HUES64 (cell line): ENCODE measurements at regions not wholly inside any gene's neighbourhood (a gene's known extent, or its start where the extent isn't known, plus 50 kb on each side); places are given as distances from the start of the nearest gene placed in this dataset.
"Not testable (repeated sequence)": the region's sequence is repeated elsewhere in the genome, so short reads cannot be mapped to it uniquely, and the experiment has no call there.

Experiments used
- H3K27ac ChIP-seq: 2 replicates; pipeline ENCODE4 v1.7.0; 2013; ENCODE audit warnings: low read depth, low read length, inconsistent platforms
- H3K27me3 ChIP-seq: 2 replicates; pipeline ENCODE4 v1.6.1; 2013; ENCODE audit warnings: mild to moderate bottlenecking, low read length; ENCODE audit not compliant: insufficient read depth
- H3K36me3 ChIP-seq: 2 replicates; pipeline ENCODE4 v1.6.1; 2013; ENCODE audit warnings: mild to moderate bottlenecking, low read length; ENCODE audit not compliant: insufficient read depth
- H3K4me1 ChIP-seq: 2 replicates; pipeline ENCODE4 v1.6.1; 2013; ENCODE audit warnings: mild to moderate bottlenecking, low read length, moderate library complexity; ENCODE audit not compliant: insufficient read depth
- H3K4me3 ChIP-seq: 2 replicates; pipeline ENCODE4 v1.5.1; 2013; ENCODE audit warnings: mild to moderate bottlenecking, low read length, moderate library complexity
- H3K9ac ChIP-seq: 2 replicates; pipeline ENCODE4 v1.6.1; 2013; ENCODE audit warnings: mild to moderate bottlenecking, low read depth, low read length
- H3K9me3 ChIP-seq: 2 replicates; pipeline ENCODE4 v1.6.1; 2013; ENCODE audit warnings: low read depth, low read length; ENCODE audit not compliant: insufficient read depth
- WGBS: fragments of 150-250, 120-280 bp; methylation state at CpG from one replicate; pipeline ENCODE4 v1.1.7; 2013; ENCODE audit warnings: missing lambda C conversion rate; 5-methylcytosine and 5-hydroxymethylcytosine counted together

DNA sequence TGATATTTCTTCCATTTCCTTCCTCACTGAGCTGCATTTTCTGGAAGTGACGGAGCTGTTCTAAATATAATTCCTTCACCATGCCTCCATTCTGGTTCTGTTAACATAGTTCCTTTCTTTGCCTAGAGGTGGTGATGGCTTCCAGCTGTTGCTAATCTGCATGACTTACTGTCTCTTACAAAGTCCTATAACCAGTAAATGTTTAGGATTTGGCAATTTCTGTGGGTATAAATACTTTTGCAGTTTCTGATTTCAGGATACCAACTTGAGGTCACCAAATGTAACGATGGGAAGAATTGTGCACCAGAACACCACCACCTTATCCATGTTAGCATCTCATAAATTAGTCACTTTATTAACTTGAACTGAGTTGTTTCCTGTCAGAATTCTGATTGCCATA is 101.7 kb upstream of the FN1 start:
- WGBS: 91% methylated on average over 1 of the region's 2 CpGs
- no peak overlapping the region for H3K4me3 ChIP-seq
- H3K27me3 ChIP-seq: no peaks in the 10 kb centered on the region
- H3K9me3 ChIP-seq: peaks cover 3% of the 10 kb centered on the region; the same call in 1 of the 2 replicates
- H3K36me3 ChIP-seq: no peaks in the 10 kb centered on the region
- no peak overlapping the region for H3K27ac ChIP-seq
- H3K9ac ChIP-seq: no peak overlapping the region
- no peaks in the 10 kb centered on the region for H3K4me1 ChIP-seq

DNA sequence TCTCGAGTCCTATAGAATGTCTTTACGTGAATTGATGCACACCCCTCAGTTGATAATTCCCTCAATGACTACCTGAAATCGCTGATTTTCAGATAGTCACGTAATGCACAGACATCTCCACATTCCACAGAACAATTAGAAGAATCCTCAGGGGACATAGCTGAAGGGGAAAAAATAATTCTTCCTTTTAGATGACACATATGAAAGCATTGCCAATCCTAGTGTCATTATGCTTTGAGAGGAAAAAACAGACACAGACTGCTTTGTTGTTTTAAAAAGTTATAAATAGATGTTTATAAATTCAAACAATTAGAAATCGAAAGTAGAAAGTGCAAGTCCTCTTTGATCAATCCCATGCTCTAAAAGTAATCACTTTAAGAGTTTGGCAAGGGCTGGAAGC is 100.6 kb upstream of the FN1 start:
- Histone ChIP-seq H3K9ac (no peak overlapping the region), H3K27ac (no peak overlapping the region), H3K9me3 (peaks cover 3% of the 10 kb centered on the region; the same call in 1 of the 2 replicates), H3K27me3 (no peaks in the 10 kb centered on the region), H3K4me1 (no peaks in the 10 kb centered on the region), H3K36me3 (no peaks in the 10 kb centered on the region), H3K4me3 (no peak overlapping the region)
- 95% methylated on average over 5 of the region's 5 CpGs for WGBS

DNA sequence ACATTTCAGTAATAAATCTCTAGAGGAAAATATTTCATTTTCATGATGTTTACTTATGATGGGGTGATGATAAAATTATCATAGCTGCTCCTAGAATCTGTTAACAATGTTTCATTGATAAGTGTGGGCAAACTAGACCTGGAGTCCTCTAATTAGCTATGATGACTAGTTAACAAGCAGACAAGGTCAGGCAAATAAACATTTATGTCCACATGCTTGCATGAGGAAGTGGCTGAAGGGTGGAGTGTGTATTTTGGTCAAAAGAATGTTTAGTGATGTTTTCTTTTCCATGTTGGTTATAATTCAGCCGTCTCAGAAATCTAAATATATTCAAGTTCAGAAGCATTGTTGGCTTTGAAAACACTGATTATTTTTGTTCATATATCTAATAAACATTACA is 99.9 kb upstream of the FN1 start:
- Histone ChIP-seq H3K4me1 (no peaks in the 10 kb centered on the region), H3K27ac (no peak overlapping the region), H3K9me3 (peaks cover 3% of the 10 kb centered on the region; the same call in 1 of the 2 replicates), H3K9ac (no peak overlapping the region), H3K27me3 (no peaks in the 10 kb centered on the region), H3K4me3 (no peak overlapping the region), H3K36me3 (no peaks in the 10 kb centered on the region)
- WGBS: no CpG with 5 or more reads among the region's 1 CpG

DNA sequence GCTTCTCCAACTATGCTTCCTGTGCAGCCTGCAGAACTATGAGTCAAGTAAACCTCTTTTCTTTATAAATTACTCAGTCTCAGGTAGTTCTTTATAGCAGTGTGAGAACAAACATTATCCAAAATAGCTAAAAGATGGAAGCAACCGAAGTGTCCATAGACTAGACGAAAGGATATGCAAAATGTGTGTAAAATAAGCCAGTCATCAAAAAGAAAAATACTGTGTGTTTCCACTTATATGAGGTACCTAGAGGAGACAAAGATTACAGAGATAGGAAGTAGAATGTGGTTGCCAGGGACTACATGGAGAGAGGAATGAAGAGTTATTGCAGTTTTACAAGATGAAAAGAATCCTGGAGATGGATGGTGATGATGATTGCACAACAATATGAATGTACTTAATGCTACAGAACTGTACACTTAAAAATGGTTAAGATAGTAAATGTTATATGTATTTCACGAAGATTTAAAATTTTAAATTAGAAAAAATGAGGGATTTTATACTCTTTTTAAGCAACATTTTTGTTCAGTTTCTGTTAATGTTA is 99.3 kb upstream of the FN1 start:
- no peak overlapping the region for H3K9ac ChIP-seq
- no peak overlapping the region for H3K4me3 ChIP-seq
- peaks cover 3% of the 10 kb centered on the region; the same call in 1 of the 2 replicates for H3K9me3 ChIP-seq
- no peaks in the 10 kb centered on the region for H3K27me3 ChIP-seq
- no peaks in the 10 kb centered on the region for H3K4me1 ChIP-seq
- H3K36me3 ChIP-seq: no peaks in the 10 kb centered on the region
- 93% methylated on average over 3 of the region's 3 CpGs for WGBS
- no peak overlapping the region for H3K27ac ChIP-seq

DNA sequence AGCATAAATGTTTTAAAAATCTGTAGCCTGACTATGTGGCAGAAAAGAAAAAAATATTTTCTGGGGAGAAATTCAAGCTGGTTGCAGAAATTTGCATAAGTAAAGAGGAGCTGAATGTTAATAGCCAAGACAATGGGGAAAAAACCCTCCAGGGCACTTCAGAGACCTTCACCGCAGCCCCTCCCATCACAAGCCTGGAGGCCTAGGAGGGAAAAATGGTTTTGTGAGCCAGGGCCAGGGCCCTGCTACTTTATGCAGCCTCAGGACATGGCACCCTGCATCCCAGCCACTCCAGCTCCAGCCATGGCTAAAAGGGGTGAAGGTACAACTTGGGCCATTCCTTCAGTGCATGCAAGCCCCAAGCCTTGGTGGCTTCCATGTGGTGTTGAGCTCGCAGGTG is 97.8 kb upstream of the FN1 start:
- H3K27ac ChIP-seq, H3K27me3 ChIP-seq, H3K4me3 ChIP-seq, H3K4me1 ChIP-seq, H3K9me3 ChIP-seq, H3K9ac ChIP-seq, H3K36me3 ChIP-seq: not testable (repeated sequence)
- WGBS: 96% methylated on average over 1 of the region's 2 CpGs

DNA sequence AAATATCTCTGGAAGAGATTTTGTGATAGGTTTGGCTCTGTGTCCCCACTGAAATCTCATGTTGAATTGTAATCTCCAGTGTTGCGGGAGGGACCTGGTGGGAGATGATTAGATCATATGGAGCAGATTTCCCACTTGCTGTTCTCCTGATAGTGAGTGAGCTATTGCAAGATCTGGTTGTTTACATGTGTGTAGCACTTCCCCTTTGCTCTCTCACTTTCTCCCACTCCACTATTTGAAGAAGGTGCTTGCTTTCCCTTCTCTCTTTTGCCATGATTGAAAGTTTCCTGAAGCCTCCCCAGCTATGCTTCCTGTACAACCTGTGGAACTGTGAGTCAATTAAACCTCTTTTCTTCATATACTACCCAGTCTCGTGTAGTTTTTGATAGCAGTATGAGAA is 97.0 kb upstream of the FN1 start:
- no peaks in the 10 kb centered on the region for H3K36me3 ChIP-seq
- H3K27me3 ChIP-seq: no peaks in the 10 kb centered on the region
- H3K9me3 ChIP-seq: peaks cover 3% of the 10 kb centered on the region; the same call in 1 of the 2 replicates

GRCh38 chr2:215531284-215531683 is 95.4 kb upstream of the FN1 start:
- H3K9me3 ChIP-seq: peaks cover 3% of the 10 kb centered on the region; the same call in 1 of the 2 replicates
- H3K27ac ChIP-seq: no peak overlapping the region
- no peaks in the 10 kb centered on the region for H3K4me1 ChIP-seq
- WGBS: 98% methylated on average over 3 of the region's 5 CpGs
- H3K9ac ChIP-seq: no peak overlapping the region
- no peaks in the 10 kb centered on the region for H3K36me3 ChIP-seq
- no peaks in the 10 kb centered on the region for H3K27me3 ChIP-seq
- no peak overlapping the region for H3K4me3 ChIP-seq

More for the DNA sequence above, 97.0 kb upstream of the FN1 start:
- WGBS: 90% methylated on average over 2 of the region's 2 CpGs
- no peak overlapping the region for H3K27ac ChIP-seq
- no peak overlapping the region for H3K4me3 ChIP-seq
- H3K9ac ChIP-seq: no peak overlapping the region
- no peaks in the 10 kb centered on the region for H3K4me1 ChIP-seq

GRCh38 chr2:215530191-215530968 is 94.5 kb upstream of the FN1 start:
- Histone ChIP-seq H3K9ac (no peak overlapping the region), H3K27me3 (no peaks in the 10 kb centered on the region), H3K4me3 (no peak overlapping the region), H3K27ac (no peak overlapping the region), H3K4me1 (no peaks in the 10 kb centered on the region), H3K36me3 (no peaks in the 10 kb centered on the region), H3K9me3 (peaks cover 3% of the 10 kb centered on the region; the same call in 1 of the 2 replicates)
- 97% methylated on average over 2 of the region's 4 CpGs for WGBS

GRCh38 chr2:215529271-215529670 is 93.4 kb upstream of the FN1 start:
- Histone ChIP-seq H3K9me3 (peaks cover 3% of the 10 kb centered on the region; the same call in 1 of the 2 replicates), H3K4me3 (no peak overlapping the region), H3K9ac (no peak overlapping the region), H3K27me3 (no peaks in the 10 kb centered on the region), H3K27ac (no peak overlapping the region), H3K4me1 (no peaks in the 10 kb centered on the region), H3K36me3 (no peaks in the 10 kb centered on the region)
- WGBS: 87% methylated on average over 5 of the region's 5 CpGs

- WGBS: 100% methylated on average over 1 of the region's 2 CpGs
- H3K4me3 ChIP-seq: no peak overlapping the region
- H3K27ac ChIP-seq: no peak overlapping the region
- peaks cover 3% of the 10 kb centered on the region; the same call in 1 of the 2 replicates for H3K9me3 ChIP-seq
- H3K27me3 ChIP-seq: no peaks in the 10 kb centered on the region
- no peaks in the 10 kb centered on the region for H3K4me1 ChIP-seq
- no peaks in the 10 kb centered on the region for H3K36me3 ChIP-seq
- H3K9ac ChIP-seq: no peak overlapping the region
Measured at GRCh38 chr2:215528555-215528954, 92.7 kb upstream of the FN1 start.

- 100% methylated on average over 1 of the region's 1 CpG for WGBS
- no peak overlapping the region for H3K9ac ChIP-seq
Measured at GRCh38 chr2:215527736-215528135, 91.9 kb upstream of the FN1 start.

More at GRCh38 chr2:215527736-215528135, 91.9 kb upstream of the FN1 start:
- H3K9me3 ChIP-seq: no peaks in the 10 kb centered on the region
- H3K27ac ChIP-seq: no peak overlapping the region
- no peak overlapping the region for H3K4me3 ChIP-seq
- no peaks in the 10 kb centered on the region for H3K4me1 ChIP-seq
- no peaks in the 10 kb centered on the region for H3K27me3 ChIP-seq
- no peaks in the 10 kb centered on the region for H3K36me3 ChIP-seq
